NOMO-1 treated with dmso at 0.1 percent for 144 hours (cell line): ENCODE measurements at regions not wholly inside any gene's neighbourhood (a gene's known extent, or its start where the extent isn't known, plus 50 kb on each side); places are given as distances from the start of the nearest gene placed in this dataset.
A peak's percentile ranks its signal among the peaks of the same experiment; 100 is the strongest.
"Not testable (repeated sequence)": the region's sequence is repeated elsewhere in the genome, so short reads cannot be mapped to it uniquely, and the experiment has no call there.

ENCODE experiments used
- DNase-seq: peaks from one replicate; lab custom pipeline; 2025; ENCODE audit not compliant: unreplicated experiment; lab: John Stamatoyannopoulos, UW

DNA sequence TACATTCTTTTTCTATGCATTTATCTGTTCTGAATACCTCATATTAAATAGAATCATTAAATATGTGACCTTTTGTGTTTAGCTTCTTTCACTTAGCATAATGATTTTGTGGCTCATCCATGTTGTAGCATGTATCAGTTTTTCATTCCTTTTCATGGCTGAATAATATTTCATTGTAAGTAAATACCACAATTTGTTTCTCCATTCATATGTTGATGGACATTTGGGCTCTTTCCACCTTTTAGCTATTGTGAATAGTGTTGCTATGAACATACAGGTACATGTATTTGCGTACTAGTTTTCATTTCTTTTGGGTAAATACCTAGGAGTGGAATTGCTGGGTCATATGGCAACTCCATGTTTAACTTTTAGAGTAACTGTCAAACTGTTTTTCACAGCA, 85.1 kb downstream of the GNL3L start:
- DNase-seq = no peak

DNA sequence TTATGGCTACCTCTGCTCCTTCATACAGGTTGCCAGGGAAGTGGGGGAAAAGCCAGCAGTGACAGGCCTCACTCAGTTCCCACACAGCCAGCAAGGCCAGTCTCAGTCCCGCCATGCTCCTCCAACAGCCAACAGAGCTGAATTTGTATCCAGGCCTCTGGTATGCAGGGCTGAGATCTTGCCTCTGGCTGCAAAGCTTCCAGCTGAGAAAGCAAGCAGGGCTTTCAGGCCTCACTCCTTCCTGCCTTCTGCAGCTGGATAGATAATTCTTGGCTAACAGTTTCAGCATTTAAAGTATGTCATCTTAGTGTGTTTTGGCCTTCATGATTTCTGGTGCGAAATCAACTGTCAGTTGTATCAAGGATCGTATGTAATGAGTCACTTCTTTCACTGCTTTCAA, 103.6 kb downstream of the GNL3L start:
- no peak for DNase-seq

DNA sequence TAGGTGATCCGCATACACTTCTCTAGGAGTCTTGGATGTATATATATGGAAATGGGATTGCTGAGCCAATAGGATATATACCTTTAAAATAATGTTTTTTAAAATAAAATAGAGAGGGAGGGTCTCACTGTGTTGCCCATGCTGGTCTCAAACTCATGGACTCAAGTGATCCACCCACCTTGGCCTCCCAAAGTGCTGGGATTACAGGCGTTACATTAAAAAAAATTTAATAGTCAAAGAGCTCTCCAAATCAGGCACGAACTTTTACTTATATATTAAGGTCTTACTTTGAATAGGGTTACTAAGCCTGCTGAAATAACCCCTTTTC, 109.0 kb downstream of the GNL3L start:
- no peak for DNase-seq

DNA sequence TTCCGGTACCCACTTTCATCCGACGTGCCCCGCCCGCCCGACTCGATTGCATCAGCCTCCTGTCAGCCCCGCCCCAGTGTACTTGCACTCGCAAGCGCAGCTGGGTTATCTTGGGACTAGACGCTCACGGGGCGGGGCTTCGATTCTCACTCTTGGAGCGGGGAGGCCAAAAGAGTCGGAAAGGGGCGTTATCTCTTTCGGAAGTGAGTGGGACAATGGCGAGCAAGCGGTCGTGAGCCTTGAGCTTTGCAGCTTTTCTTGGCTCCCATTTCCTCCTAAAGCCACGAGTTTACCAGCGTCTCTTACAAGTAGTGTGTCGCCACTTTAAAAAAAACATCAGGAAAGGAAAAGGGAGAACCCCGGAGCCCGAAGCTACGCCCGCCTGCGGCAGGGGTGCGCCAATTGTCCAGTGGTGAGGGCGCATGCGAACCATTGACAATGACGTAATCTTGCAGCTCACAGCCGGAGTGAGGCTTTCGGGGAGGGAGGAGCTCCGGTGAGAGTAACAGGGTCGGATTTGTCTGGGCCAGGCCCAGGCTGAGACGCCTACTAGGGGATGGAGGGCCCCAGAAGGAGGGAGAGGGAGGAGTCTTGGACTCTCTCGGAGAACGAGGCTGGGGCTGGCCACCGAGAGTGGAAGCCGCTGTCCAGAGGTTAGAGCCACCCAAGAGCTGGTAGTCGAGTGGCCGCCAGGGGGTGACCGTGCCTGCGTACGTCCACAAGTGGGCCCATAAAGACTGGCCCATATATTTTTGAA, 109.5 kb downstream of the GNL3L start:
- DNase-seq = peak; percentile 83

DNA sequence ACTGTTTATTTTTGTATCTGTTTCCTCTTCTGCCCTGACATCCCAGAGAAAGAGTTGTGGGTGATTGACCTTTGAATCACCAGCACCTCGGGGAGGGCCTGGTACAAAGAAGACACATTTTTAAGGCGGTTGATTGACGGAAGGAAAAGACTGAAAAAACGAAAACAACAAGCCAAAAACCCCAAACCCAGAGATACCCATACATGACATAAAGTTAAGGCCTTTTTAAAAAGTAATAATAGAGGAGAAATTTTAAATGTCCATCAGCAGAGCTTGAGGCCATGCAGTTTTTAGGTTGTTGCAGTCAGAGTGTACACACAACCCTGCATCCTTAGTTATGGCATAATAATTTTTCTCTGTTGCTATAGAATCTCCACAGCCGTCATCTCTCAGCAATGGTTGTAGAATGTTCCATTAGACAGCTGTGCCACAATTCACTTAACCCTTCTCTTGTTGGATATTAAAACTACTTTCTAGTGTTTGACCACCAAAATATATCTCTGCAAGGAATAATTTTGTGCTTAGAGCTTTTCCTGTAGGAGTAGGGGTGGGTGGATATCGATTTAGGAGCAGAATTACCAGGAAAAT, 110.2 kb downstream of the GNL3L start:
- no peak for DNase-seq

DNA sequence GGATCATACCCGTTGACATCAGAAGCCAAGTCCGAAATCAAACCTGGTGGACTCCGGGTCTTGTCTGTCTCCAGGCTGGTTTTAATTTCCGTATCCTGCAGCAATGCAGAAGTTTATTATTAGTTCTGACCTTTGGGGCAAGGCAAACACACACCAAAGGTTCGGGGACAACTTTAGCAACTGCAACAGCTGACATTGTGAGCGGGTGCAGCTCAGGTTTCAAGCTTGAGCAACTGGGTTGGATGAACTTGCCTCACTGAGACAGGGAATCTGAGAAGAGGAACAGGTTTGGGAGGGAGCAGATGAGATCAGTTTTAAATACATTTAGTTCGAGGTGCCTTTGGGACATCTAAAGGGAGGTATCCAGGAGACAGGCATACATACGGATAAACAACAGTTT, 110.7 kb downstream of the GNL3L start:
- no peak for DNase-seq

DNA sequence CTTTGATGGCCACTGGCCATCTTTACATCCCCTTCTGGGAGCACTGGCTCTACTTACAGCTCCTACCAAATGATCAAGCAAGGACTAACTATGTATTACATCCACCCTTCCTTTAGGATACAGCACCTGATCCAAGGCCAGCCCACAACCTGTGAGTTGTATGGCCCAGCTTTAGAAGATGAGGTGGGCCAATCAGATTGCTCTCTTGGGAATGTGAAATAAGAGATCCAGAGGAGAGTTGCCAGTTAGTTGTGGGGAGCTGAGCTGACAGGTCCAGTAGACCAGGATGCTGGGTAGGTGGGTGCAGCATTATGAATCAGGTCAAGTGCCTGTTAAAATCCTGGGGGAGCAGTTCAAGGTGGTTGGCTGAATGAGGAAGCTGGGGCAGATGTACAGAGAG, 111.5 kb downstream of the GNL3L start:
- no peak for DNase-seq

DNA sequence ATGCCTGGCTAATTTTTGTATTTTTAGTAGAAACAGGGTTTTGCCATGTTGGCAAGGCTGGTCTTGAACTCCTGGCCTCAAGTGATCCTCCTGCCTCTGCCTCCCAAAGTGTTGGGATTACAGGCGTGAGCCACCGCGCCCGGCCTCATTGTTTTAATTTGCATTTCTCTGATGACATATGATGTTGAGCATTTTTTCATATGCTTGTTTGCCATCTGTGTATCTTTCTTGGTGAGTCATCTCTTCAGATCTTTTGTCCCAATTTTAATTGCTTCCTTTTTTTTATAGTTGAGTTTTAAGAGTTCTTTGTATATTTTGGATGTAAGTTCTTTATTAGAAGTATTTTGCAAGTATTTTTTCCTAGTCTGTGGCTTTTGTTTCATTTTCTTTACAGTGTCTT, 117.6 kb downstream of the GNL3L start:
- DNase-seq = not testable (repeated sequence)

DNA sequence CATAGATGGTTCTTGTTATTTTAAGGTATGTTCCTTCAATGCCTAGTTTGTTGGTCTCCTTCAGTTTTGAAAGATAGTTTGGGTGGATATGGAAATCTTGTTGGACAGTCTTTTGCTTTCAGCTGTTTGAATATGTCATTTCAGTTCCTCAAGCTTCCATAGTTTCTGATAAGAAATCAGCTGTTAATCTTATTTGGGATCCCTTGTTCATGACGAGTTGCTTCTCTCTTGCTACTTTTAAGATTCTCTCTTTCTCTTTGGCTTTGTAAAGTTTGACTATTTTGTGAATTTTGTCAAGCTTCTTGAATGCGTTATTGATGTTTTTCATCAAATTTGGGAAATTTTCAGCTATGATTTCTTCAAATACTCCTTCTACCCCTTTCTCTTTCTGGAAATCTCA, 129.5 kb downstream of the GNL3L start:
- no peak for DNase-seq

DNA sequence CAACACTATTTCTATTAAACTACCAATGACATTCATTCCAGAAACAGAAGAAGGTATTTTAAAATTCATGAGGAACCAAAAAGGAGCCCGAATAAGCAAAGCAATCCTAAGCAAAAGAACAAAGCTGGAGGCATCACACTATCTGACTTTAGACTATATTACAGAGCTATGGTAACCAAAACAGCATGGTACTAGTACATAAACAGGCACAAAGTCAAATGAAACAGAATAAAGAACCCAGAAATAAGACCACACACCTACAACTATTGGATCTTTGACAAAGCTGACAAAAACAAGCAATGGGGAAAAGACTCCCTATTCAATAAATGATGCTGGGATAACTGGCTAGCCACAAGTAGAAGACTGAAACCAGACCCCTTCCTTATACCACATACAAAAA, 122.3 kb downstream of the ITIH6 start:
- no peak for DNase-seq

DNA sequence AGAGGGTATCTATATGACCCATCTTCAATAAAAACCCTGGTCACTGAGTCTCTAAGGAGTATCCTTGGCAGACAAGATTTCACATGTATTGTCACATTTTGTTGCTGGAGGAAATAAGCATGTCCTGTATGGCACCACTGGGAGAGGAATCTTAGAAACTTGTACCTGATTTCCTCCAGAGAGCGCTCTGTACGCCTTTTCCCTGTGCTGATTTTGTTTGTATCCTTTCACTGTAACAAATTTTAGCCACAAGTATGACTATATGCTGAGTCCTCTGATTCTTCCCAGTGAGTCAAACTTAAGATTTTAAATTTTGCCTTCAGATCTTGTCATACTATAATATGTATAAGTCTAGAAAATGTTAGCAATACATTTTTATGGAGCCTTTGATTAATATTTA, 102.8 kb downstream of the ITIH6 start:
- no peak for DNase-seq

DNA sequence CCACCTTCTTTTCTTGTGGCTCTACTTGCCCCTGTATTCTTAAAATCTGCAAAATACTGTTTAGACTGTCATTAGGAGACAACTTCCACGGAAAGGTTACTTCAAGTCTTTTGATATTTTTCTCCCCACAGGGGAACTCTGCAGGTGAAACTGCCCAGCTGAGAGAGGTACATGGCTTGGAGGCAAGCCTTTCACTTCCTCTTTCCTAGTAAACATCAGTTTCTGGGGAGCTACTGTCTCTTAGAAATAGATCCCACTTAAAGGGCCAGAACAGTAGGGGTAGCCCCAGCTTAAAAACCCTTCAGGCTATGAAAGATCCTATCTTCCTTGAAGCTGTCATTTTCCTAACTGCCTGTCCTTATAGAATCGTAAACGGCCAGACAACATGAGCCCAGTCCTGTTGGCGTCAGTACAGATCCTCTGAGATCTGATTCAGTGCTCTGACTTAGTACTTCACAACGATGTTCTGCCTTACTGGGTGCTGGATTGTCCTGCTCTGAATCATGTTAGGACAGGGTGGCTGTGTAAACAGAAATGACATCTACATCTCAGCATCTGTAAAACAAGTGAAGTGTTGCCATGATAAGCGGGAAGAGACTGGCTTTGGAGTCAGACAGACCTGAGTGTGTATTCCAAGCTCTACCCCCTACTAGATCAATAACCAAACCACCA, 102.1 kb downstream of the ITIH6 start:
- no peak for DNase-seq
